PC-9 (cell line): ENCODE measurements at regions not wholly inside any gene's neighbourhood (a gene's known extent, or its start where the extent isn't known, plus 50 kb on each side); places are given as distances from the start of the nearest gene placed in this dataset.

Source experiments
- BruUV-seq: library from RNA; stranded (reverse); fragments of 400-500 nt; replicated peaks from 2 replicates; lab custom pipeline; 2021; lab: Mats Ljungman, UMichigan
- CTCF ChIA-PET: fragments of 300-600 bp; sonication (Branson Sonifier 250); formaldehyde crosslinking; loops from one replicate; lab custom pipeline; 2022; ENCODE audit warnings: antibody characterized with exemption; lab: Charles Lee
- POLR2A ChIA-PET: fragments of 300-600 bp; sonication (Branson Sonifier 250); formaldehyde crosslinking; loops from one replicate; lab custom pipeline; 2022; ENCODE audit warnings: antibody characterized with exemption; ENCODE audit not compliant: unreplicated experiment; lab: Charles Lee
- DNase-seq, 2 experiments: peaks; one replicate each; pipeline versions ENCODE4 v3.0.0 to v3.0.0-alpha.2; 2015 to 2022; ENCODE audit warnings: mixed read lengths in 1 of 2
- H2AFZ ChIP-seq: fragments of 200-600 bp; sonication (generic); 2 replicates; pipeline ENCODE4 v1.8.1; 2017; ENCODE audit warnings: antibody characterized with exemption
- H3F3A ChIP-seq: fragments of 200-600 bp; sonication (generic); 2 replicates; pipeline ENCODE4 v1.8.1; 2017; ENCODE audit warnings: antibody characterized with exemption, mild to moderate bottlenecking, low read depth; ENCODE audit not compliant: insufficient read depth
- H3K27ac ChIP-seq: fragments of 200-600 bp; sonication (generic); 2 replicates; pipeline ENCODE4 v1.6.1; 2016; ENCODE audit warnings: mixed run types
- H3K27me3 ChIP-seq: fragments of 200-600 bp; sonication (generic); 2 replicates; pipeline ENCODE4 v1.6.1; 2016; ENCODE audit warnings: low read depth, mixed run types; ENCODE audit not compliant: insufficient read depth
- H3K36me3 ChIP-seq: fragments of 200-600 bp; sonication (generic); 2 replicates; pipeline ENCODE4 v1.6.1; 2016; ENCODE audit warnings: low read depth, mixed run types
- H3K4me1 ChIP-seq: fragments of 200-600 bp; sonication (generic); replicated peaks from 2 replicates; pipeline ENCODE4 v1.6.1; 2016; ENCODE audit warnings: mixed run types; ENCODE audit not compliant: insufficient read depth
- H3K4me2 ChIP-seq: fragments of 200-600 bp; sonication (generic); 2 replicates; pipeline ENCODE4 v1.6.1; 2017; ENCODE audit warnings: mixed run types
- H3K4me3 ChIP-seq: fragments of 200-600 bp; sonication (generic); 2 replicates; pipeline ENCODE4 v1.6.1; 2016; ENCODE audit warnings: mixed run types
- H3K79me2 ChIP-seq: fragments of 200-600 bp; sonication (generic); 2 replicates; pipeline ENCODE4 v1.6.1; 2017; ENCODE audit warnings: low read depth, mixed run types
- H3K9me2 ChIP-seq: fragments of 200-600 bp; sonication (generic); 2 replicates; pipeline ENCODE4 v1.8.1; 2017; ENCODE audit warnings: mild to moderate bottlenecking; ENCODE audit not compliant: insufficient read depth
- H3K9me3 ChIP-seq: fragments of 200-600 bp; sonication (generic); 2 replicates; pipeline ENCODE4 v1.8.1; 2016; ENCODE audit warnings: low read depth; ENCODE audit not compliant: insufficient read depth
- H4K20me1 ChIP-seq: fragments of 200-600 bp; sonication (generic); 2 replicates; pipeline ENCODE4 v1.8.1; 2017; ENCODE audit not compliant: insufficient read depth
- CTCF ChIP-seq: fragments of 200-600 bp; sonication (generic); conservative IDR thresholded peaks from 2 replicates; pipeline ENCODE4 v1.6.1; 2017; ENCODE audit warnings: mixed run types, antibody characterized with exemption, mild to moderate bottlenecking, moderate library complexity
- EZH2 ChIP-seq: fragments of 200-600 bp; sonication (generic); IDR thresholded peaks from 2 replicates; pipeline ENCODE4 v1.8.0; 2017; ENCODE audit warnings: antibody characterized with exemption, low read depth
- intact Hi-C: fragments of 100-400 bp; cut with micrococcal nuclease; formaldehyde crosslinking; loops from one replicate; pipeline ENCODE4 v1.10.0; 2022; ENCODE audit not compliant: unreplicated experiment
- microRNA-seq: library from miRNA; unstranded; fragments of <30 nt; microRNA quantifications from one replicate; pipeline ENCODE4 v1.2.0, GENCODE V29; 2021; ENCODE audit warnings: borderline number of aligned reads, borderline replicate concordance

- no peaks in the 10 kb centered on the region for H3K4me1 ChIP-seq
- no TSS peak for BruUV-seq
- H3K9me3 ChIP-seq, result no peaks in the 10 kb centered on the region
- no peak overlapping the region for H3K4me3 ChIP-seq
- no peak for TF ChIP-seq CTCF
- TF ChIP-seq EZH2, result no peak
- H3K4me2 ChIP-seq, result no peak overlapping the region
- no peak overlapping the region for H3K27ac ChIP-seq
- POLR2A ChIA-PET, result interaction anchor here (0.7 kb wide), 1 partner anchor 372 kb away, joined by 3 read pairs; no protein-coding TSS in a partner anchor
- intact Hi-C loops, result no loop called here
- DNase-seq, result no peak
- no peaks in the 10 kb centered on the region for H4K20me1 ChIP-seq
- no peak overlapping the region for H2AFZ ChIP-seq
- H3K36me3 ChIP-seq, result no peaks in the 10 kb centered on the region
- peaks cover 3% of the 10 kb centered on the region; the same call in 1 of the 2 replicates for H3F3A ChIP-seq
- CTCF ChIA-PET, result no interaction called here
- no peaks in the 10 kb centered on the region for H3K27me3 ChIP-seq
- H3K79me2 ChIP-seq, result no peaks in the 10 kb centered on the region
- H3K9me2 ChIP-seq, result no peaks in the 10 kb centered on the region
Measured at GRCh38 chr7:131276748-131277147, 50.9 kb upstream of the MKLN1 start.

Small RNA genes lying in the stretch of these regions (microRNA-seq; reads per million reads assigned to microRNA genes)
- 16,078 reads per million, percentile 94 among the genes with 10 or more reads in this experiment for gene MIR29A
